ENCODE measurements at regions not wholly inside any gene's neighbourhood (a gene's known extent, or its start where the extent isn't known, plus 50 kb on each side); places are given as distances from the start of the nearest gene placed in this dataset.

DNA sequence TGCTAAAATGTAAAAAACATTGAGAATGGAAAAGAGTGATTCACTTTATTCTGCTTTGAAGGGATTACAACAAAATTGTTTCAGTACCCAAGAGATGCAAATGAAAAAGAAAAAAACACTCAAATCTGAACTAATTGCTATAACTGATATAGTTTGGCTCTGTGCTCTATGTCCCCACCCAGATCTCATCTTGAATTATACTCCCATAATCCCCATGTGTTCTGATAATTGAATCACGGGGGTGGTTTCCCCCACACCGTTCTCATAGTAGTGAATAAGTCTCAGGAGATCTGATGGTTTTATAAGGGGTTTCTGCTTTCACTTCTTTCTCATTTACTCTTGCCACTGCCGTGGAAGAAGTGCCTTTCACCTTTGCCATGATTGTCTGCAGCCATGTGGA, 213.6 kb upstream of the GALNTL6 start:
- no TSS peak for BruUV-seq (replicated peaks)
- TF ChIP-seq HNRNPLL (IDR thresholded peaks at IDR 0.05; ENCODE audit: low read depth, low read length, poor library complexity, severe bottlenecking) (no peak), GABPB2 (CRISPR knock-in tag; conservative IDR thresholded peaks at IDR 0.05) (no peak), POLR2G (IDR thresholded peaks at IDR 0.05; ENCODE audit: low read depth, low read length) (no peak), RHOXF2B (CRISPR knock-in tag; conservative IDR thresholded peaks at IDR 0.05) (no peak), CEBPB (tag; IDR thresholded peaks at IDR 0.05) (no peak), HNRNPK (IDR thresholded peaks at IDR 0.05; ENCODE audit: low read depth, low read length, poor library complexity, severe bottlenecking) (no peak), ZNF277 (CRISPR knock-in tag; IDR thresholded peaks at IDR 0.05; ENCODE audit: borderline replicate concordance) (no peak), PATZ1 (CRISPR knock-in tag; IDR thresholded peaks at IDR 0.05; ENCODE audit: borderline replicate concordance) (no peak), SAFB2 (IDR thresholded peaks at IDR 0.05; ENCODE audit: borderline replicate concordance, low read depth, low read length, severe bottlenecking) (no peak), RB1 (IDR thresholded peaks at IDR 0.05; ENCODE audit: low read depth) (no peak), RBM39 (optimal IDR thresholded peaks at IDR 0.05; ENCODE audit: low read depth, low read length) (no peak), KDM2B (CRISPR knock-in tag; IDR thresholded peaks at IDR 0.05) (no peak), SRSF7 (optimal IDR thresholded peaks at IDR 0.05; ENCODE audit: low read depth, low read length) (no peak), NFE2 (IDR thresholded peaks at IDR 0.05; ENCODE audit: low read depth) (no peak), NRF1 (conservative IDR thresholded peaks at IDR 0.05 in 1 of 2, IDR thresholded peaks at IDR 0.05 in 1 of 2) (no peak)
- TF ChIP-seq, protein P1, sequence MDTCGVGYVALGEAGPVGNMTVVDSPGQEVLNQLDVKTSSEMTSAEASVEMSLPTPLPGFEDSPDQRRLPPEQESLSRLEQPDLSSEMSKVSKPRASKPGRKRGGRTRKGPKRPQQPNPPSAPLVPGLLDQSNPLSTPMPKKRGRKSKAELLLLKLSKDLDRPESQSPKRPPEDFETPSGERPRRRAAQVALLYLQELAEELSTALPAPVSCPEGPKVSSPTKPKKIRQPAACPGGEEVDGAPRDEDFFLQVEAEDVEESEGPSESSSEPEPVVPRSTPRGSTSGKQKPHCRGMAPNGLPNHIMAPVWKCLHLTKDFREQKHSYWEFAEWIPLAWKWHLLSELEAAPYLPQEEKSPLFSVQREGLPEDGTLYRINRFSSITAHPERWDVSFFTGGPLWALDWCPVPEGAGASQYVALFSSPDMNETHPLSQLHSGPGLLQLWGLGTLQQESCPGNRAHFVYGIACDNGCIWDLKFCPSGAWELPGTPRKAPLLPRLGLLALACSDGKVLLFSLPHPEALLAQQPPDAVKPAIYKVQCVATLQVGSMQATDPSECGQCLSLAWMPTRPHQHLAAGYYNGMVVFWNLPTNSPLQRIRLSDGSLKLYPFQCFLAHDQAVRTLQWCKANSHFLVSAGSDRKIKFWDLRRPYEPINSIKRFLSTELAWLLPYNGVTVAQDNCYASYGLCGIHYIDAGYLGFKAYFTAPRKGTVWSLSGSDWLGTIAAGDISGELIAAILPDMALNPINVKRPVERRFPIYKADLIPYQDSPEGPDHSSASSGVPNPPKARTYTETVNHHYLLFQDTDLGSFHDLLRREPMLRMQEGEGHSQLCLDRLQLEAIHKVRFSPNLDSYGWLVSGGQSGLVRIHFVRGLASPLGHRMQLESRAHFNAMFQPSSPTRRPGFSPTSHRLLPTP (IDR thresholded peaks at IDR 0.05; ENCODE audit: borderline replicate concordance, extremely low read depth, insufficient read length): no peak
- TF ChIP-seq, protein P2, sequence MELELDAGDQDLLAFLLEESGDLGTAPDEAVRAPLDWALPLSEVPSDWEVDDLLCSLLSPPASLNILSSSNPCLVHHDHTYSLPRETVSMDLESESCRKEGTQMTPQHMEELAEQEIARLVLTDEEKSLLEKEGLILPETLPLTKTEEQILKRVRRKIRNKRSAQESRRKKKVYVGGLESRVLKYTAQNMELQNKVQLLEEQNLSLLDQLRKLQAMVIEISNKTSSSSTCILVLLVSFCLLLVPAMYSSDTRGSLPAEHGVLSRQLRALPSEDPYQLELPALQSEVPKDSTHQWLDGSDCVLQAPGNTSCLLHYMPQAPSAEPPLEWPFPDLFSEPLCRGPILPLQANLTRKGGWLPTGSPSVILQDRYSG (tag; conservative IDR thresholded peaks at IDR 0.05; ENCODE audit: low read depth): no peak

More for the DNA sequence above, 213.6 kb upstream of the GALNTL6 start:
- ATAC-seq (no peak), FAIRE-seq (no peak), DNase-seq (ENCODE audit: extremely low read depth in 1 of 4, low spot score in 3 of 4) (no peak)
- Histone ChIP-seq H3K27me3 (ENCODE audit: control insufficient read depth in 2 of 2, insufficient read depth in 2 of 2, low read length in 2 of 2) (no peaks in the 10 kb centered on the region), H4K20me1 (replicated peaks; ENCODE audit: control insufficient read depth, insufficient read depth, low read length) (no peaks in the 10 kb centered on the region), H3K27ac (ENCODE audit: extremely low read depth, low read depth, low read length) (no peak overlapping the region), H3K9ac (ENCODE audit: insufficient read depth in 1 of 2, low read depth in 2 of 2, low read length in 2 of 2) (no peak overlapping the region), H3K9me3 (replicated peaks; ENCODE audit: control insufficient read depth, insufficient read depth, low read depth, low read length) (no peaks in the 10 kb centered on the region), H3K4me3 (no peak overlapping the region), H3K79me2 (ENCODE audit: control insufficient read depth, insufficient read depth, low read length) (no peaks in the 10 kb centered on the region), H3K4me2 (ENCODE audit: insufficient read depth, low read length) (no peak overlapping the region), H3K9me1 (ENCODE audit: control insufficient read depth, insufficient read depth, low read length) (no peaks in the 10 kb centered on the region), H3K36me3 (ENCODE audit: control insufficient read depth, insufficient read depth, low read length) (no peaks in the 10 kb centered on the region), H3K4me1 (replicated peaks in 1 of 2; ENCODE audit: control insufficient read depth in 2 of 2, insufficient read depth in 2 of 2, low read length in 2 of 2) (no peaks in the 10 kb centered on the region), H2AFZ (ENCODE audit: low read depth, low read length) (no peak overlapping the region)
- in situ Hi-C loops (cut with MboI) (no loop called here), intact Hi-C loops (cut with micrococcal nuclease) (no loop called here)
- CTCF ChIA-PET (ENCODE audit: low intra/inter-chr PET ratio): no interaction called here
- 9% methylated on average over 3 of the region's 3 CpGs for WGBS (ENCODE audit: insufficient coverage, low coverage, missing lambda C conversion rate)
- POLR2A ChIA-PET: no interaction called here

All from K562 (cell line).